Peyer's patch (tissue), 4 donors: ENCODE measurements at regions not wholly inside any gene's neighbourhood (a gene's known extent, or its start where the extent isn't known, plus 50 kb on each side); places are given as distances from the start of the nearest gene placed in this dataset.

Experiments
- CTCF ChIP-seq, 6 experiments: fragments of 450-650 bp in 4 of 6; fragments of 200-600 bp in 2 of 6; sonication (generic) in 1 of 6; IDR thresholded peaks; one replicate each; pipeline ENCODE4 v1.5.1; 2017 to 2019; ENCODE audit warnings: antibody characterized with exemption in 6 of 6, mild to moderate bottlenecking in 3 of 6, moderate library complexity in 1 of 6
- POLR2A ChIP-seq, 2 donors: fragments of 450-650 bp; IDR thresholded peaks; one replicate each; pipeline ENCODE4 v1.5.1; 2017; ENCODE audit warnings: antibody characterized with exemption in 2 of 2, mild to moderate bottlenecking in 2 of 2, moderate library complexity in 2 of 2

- TF ChIP-seq POLR2A (IDR thresholded peaks at IDR 0.05) (no peak), CTCF (IDR thresholded peaks at IDR 0.05) (no peak)
These were observed 90.2 kb upstream of the PRR20G start for GRCh38 chr3:127377801-127378655.
